Neural progenitor cell (in vitro differentiated cells): ENCODE measurements at regions not wholly inside any gene's neighbourhood (a gene's known extent, or its start where the extent isn't known, plus 50 kb on each side); places are given as distances from the start of the nearest gene placed in this dataset.

ENCODE experiments used
- DNase-seq: peaks from one replicate; pipeline ENCODE4 v3.0.0-alpha.2; 2016; ENCODE audit warnings: low spot score
- H2AFZ ChIP-seq: fragments of 200-600 bp; sonication (generic); replicated peaks from 2 replicates; pipeline ENCODE4 v1.6.1; 2016; ENCODE audit warnings: antibody characterized with exemption
- H3F3A ChIP-seq: fragments of 200-600 bp; sonication (generic); 2 replicates; pipeline ENCODE4 v1.6.1; 2016; ENCODE audit warnings: antibody characterized with exemption, low read depth
- H3K27ac ChIP-seq: fragments of 200-600 bp; sonication (generic); 2 replicates; pipeline ENCODE4 v1.5.1; 2016; ENCODE audit warnings: mild to moderate bottlenecking
- H3K27me3 ChIP-seq: fragments of 200-600 bp; sonication (generic); 2 replicates; pipeline ENCODE4 v1.6.1; 2016; ENCODE audit warnings: mild to moderate bottlenecking, moderate library complexity
- H3K36me3 ChIP-seq: fragments of 200-600 bp; sonication (generic); 2 replicates; pipeline ENCODE4 v1.5.1; 2016
- H3K4me1 ChIP-seq: fragments of 200-600 bp; sonication (generic); 2 replicates; pipeline ENCODE4 v1.6.1; 2016; ENCODE audit warnings: mixed run types
- H3K4me2 ChIP-seq: fragments of 200-600 bp; sonication (generic); 2 replicates; pipeline ENCODE4 v1.6.1; 2016
- H3K4me3 ChIP-seq: fragments of 200-600 bp; sonication (generic); 2 replicates; pipeline ENCODE4 v1.5.1; 2016
- H3K79me2 ChIP-seq: fragments of 200-600 bp; sonication (generic); 2 replicates; pipeline ENCODE4 v1.6.1; 2016; ENCODE audit warnings: low read depth
- H3K9ac ChIP-seq: fragments of 200-600 bp; sonication (generic); 2 replicates; pipeline ENCODE4 v1.6.1; 2016
- H3K9me3 ChIP-seq: fragments of 200-600 bp; sonication (generic); 2 replicates; pipeline ENCODE4 v1.5.1; 2016; ENCODE audit warnings: low read depth
- H4K20me1 ChIP-seq: fragments of 200-600 bp; sonication (generic); 2 replicates; pipeline ENCODE4 v1.6.1; 2016; ENCODE audit warnings: low read depth
- H3K27ac Mint-ChIP-seq: 3 replicates; pipeline ENCODE4 v1.8.0; 2021; ENCODE audit warnings: mixed read lengths
- H3K27me3 Mint-ChIP-seq: 2 replicates; pipeline ENCODE4 v1.8.0; 2022; ENCODE audit warnings: low read depth, mild to moderate bottlenecking, inconsistent platforms, moderate library complexity, mixed read lengths; ENCODE audit not compliant: insufficient read depth
- H3K36me3 Mint-ChIP-seq: 3 replicates; pipeline ENCODE4 v1.8.0; 2021; ENCODE audit warnings: mixed read lengths
- H3K4me1 Mint-ChIP-seq: 3 replicates; pipeline ENCODE4 v1.8.0; 2021; ENCODE audit warnings: mixed read lengths
- H3K4me3 Mint-ChIP-seq: 3 replicates; pipeline ENCODE4 v1.8.0; 2021; ENCODE audit warnings: mild to moderate bottlenecking, moderate library complexity, mixed read lengths
- H3K9me3 Mint-ChIP-seq: 3 replicates; pipeline ENCODE4 v1.8.0; 2020; ENCODE audit warnings: mixed read lengths
- EZH2 ChIP-seq: fragments of 200-600 bp; sonication (generic); IDR thresholded peaks from 2 replicates; pipeline ENCODE4 v1.6.1; 2017; ENCODE audit warnings: antibody characterized with exemption, mild to moderate bottlenecking, moderate library complexity
- EZH2phosphoT487 ChIP-seq: fragments of 200-600 bp; sonication (generic); IDR thresholded peaks from 2 replicates; pipeline ENCODE4 v1.6.1; 2017; ENCODE audit warnings: antibody characterized with exemption
- TF ChIP-seq, protein P1 (sequence below): fragments of 200-600 bp; sonication (generic); IDR thresholded peaks from 2 replicates; pipeline ENCODE4 v1.5.1; 2017; ENCODE audit warnings: antibody characterized with exemption, mild to moderate bottlenecking

DNA sequence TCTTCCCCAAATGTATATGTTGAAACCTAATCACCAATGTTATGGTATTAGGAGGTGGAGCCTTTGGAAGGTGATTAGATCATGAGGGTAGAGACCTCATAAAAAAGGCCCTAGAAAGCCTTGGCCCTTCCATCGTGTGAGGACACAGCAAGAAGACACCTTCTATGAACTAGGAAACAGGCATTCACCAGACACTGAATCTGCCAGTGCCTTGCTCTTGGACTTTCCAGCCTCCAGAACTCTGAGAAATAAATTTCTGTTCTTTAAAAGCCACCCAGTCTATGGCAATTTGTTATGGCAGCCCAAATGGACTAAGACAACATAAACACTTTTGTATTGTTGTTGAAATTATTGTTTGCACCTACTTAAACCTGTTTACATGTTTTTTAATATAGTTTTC lies 221.8 kb upstream of the RPS6KA3 start:
- H3K9me3 Mint-ChIP-seq: peaks cover 6% of the 10 kb centered on the region
- H3K4me3 Mint-ChIP-seq: no peak overlapping the region
- H3K36me3 Mint-ChIP-seq: no peaks in the 10 kb centered on the region

GRCh38 chrX:20487227-20487626 lies 220.5 kb upstream of the RPS6KA3 start:
- TF ChIP-seq, protein P1, sequence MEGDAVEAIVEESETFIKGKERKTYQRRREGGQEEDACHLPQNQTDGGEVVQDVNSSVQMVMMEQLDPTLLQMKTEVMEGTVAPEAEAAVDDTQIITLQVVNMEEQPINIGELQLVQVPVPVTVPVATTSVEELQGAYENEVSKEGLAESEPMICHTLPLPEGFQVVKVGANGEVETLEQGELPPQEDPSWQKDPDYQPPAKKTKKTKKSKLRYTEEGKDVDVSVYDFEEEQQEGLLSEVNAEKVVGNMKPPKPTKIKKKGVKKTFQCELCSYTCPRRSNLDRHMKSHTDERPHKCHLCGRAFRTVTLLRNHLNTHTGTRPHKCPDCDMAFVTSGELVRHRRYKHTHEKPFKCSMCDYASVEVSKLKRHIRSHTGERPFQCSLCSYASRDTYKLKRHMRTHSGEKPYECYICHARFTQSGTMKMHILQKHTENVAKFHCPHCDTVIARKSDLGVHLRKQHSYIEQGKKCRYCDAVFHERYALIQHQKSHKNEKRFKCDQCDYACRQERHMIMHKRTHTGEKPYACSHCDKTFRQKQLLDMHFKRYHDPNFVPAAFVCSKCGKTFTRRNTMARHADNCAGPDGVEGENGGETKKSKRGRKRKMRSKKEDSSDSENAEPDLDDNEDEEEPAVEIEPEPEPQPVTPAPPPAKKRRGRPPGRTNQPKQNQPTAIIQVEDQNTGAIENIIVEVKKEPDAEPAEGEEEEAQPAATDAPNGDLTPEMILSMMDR: no peak
- TF ChIP-seq EZH2phosphoT487: no peak
- TF ChIP-seq EZH2: no peak
- Histone ChIP-seq H3K9me3 (peaks cover 4% of the 10 kb centered on the region), H3F3A (no peaks in the 10 kb centered on the region), H4K20me1 (no peaks in the 10 kb centered on the region), H3K4me3 (no peak overlapping the region), H3K36me3 (no peaks in the 10 kb centered on the region), H3K27me3 (no peaks in the 10 kb centered on the region), H3K9ac (no peak overlapping the region), H3K4me1 (no peaks in the 10 kb centered on the region), H3K4me2 (no peak overlapping the region), H3K27ac (no peak overlapping the region), H3K79me2 (no peaks in the 10 kb centered on the region), H2AFZ (no peak overlapping the region)
- Mint-ChIP-seq H3K27ac (no peak overlapping the region), H3K4me3 (no peak overlapping the region), H3K36me3 (no peaks in the 10 kb centered on the region), H3K4me1 (no peaks in the 10 kb centered on the region), H3K27me3 (peaks cover 2% of the 10 kb centered on the region), H3K9me3 (peaks cover 6% of the 10 kb centered on the region)
- DNase-seq: no peak

More for the DNA sequence above, 221.8 kb upstream of the RPS6KA3 start:
- Histone ChIP-seq H2AFZ (no peak overlapping the region), H3K4me3 (no peak overlapping the region), H4K20me1 (no peaks in the 10 kb centered on the region), H3K9ac (no peak overlapping the region), H3K36me3 (no peaks in the 10 kb centered on the region), H3K4me2 (no peak overlapping the region), H3K79me2 (no peaks in the 10 kb centered on the region), H3F3A (no peaks in the 10 kb centered on the region), H3K27ac (no peak overlapping the region), H3K27me3 (no peaks in the 10 kb centered on the region), H3K9me3 (no peaks in the 10 kb centered on the region), H3K4me1 (no peaks in the 10 kb centered on the region)
- DNase-seq: no peak
- TF ChIP-seq EZH2phosphoT487: no peak
- no peak for TF ChIP-seq EZH2
- TF ChIP-seq, protein P1: no peak
- H3K27me3 Mint-ChIP-seq: peaks cover 2% of the 10 kb centered on the region
- no peak overlapping the region for H3K27ac Mint-ChIP-seq
- no peaks in the 10 kb centered on the region for H3K4me1 Mint-ChIP-seq

DNA sequence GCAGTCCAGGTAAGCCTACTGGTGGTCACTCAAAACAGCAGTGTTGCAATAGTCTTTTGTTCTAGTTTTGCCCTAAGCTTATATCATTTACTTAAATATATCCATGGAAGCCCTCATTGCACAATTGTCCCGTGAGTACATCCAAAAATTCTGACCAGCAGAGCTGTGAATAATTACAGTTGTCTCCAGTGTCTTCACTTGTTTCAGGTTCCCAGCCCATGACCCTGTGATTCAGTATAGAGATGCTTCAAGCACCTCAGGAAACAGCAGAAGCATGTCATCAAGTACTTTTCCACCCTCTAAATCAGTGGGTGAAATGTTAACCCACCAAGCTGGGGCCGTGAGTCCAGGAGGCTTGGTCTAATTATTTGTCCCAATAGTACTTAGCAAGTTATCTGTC lies 214.9 kb upstream of the RPS6KA3 start:
- no peak for DNase-seq
- peaks cover 2% of the 10 kb centered on the region for H3K9me3 Mint-ChIP-seq
- H3K27ac ChIP-seq: no peak overlapping the region
- no peaks in the 10 kb centered on the region for H4K20me1 ChIP-seq
- no peak overlapping the region for H2AFZ ChIP-seq
- H3K27ac Mint-ChIP-seq: no peak overlapping the region
- no peaks in the 10 kb centered on the region for H3K36me3 ChIP-seq
- H3K4me3 ChIP-seq: no peak overlapping the region
- H3K4me1 ChIP-seq: no peaks in the 10 kb centered on the region
- no peak overlapping the region for H3K9ac ChIP-seq
- no peak overlapping the region for H3K4me2 ChIP-seq
- H3K79me2 ChIP-seq: no peaks in the 10 kb centered on the region
- H3K36me3 Mint-ChIP-seq: no peaks in the 10 kb centered on the region
- no peak for TF ChIP-seq EZH2
- TF ChIP-seq, protein P1: no peak
- no peak for TF ChIP-seq EZH2phosphoT487
- H3K9me3 ChIP-seq: peaks cover 4% of the 10 kb centered on the region
- H3K4me1 Mint-ChIP-seq: no peaks in the 10 kb centered on the region
- H3K27me3 ChIP-seq: no peaks in the 10 kb centered on the region
- H3K4me3 Mint-ChIP-seq: no peak overlapping the region
- no peaks in the 10 kb centered on the region for H3F3A ChIP-seq
- no peaks in the 10 kb centered on the region for H3K27me3 Mint-ChIP-seq
